ENCODE measurements at regions not wholly inside any gene's neighbourhood (a gene's known extent, or its start where the extent isn't known, plus 50 kb on each side); places are given as distances from the start of the nearest gene placed in this dataset.

DNA sequence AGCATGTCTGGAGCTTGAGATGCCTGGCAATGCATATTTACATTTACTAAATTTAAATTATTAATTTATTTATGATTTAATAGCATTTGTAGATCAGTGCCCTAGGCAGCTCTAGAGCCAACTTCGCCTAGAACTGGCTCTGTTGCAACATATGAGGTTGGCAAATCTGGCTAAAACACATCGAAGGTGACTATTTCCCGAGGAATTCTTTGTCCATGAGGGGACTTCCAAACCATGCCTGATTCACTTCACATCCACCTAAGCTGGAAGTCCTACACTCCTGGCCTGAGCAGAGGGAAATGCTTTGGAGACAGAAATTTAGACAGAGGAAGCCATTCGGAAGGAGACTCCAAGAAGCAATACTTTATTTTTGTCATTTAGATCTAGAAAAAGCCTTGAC lies 211.0 kb upstream of the ARG1 start:
- H3K9me3 ChIP-seq (ENCODE audit: control insufficient read depth, low read depth, low read length): no peaks in the 10 kb centered on the region
- no peaks in the 10 kb centered on the region for H4K20me1 ChIP-seq (ENCODE audit: control insufficient read depth, extremely low read depth, insufficient read depth, low read length)
- no peaks in the 10 kb centered on the region for H3K9me1 ChIP-seq (ENCODE audit: control insufficient read depth, extremely low read depth, insufficient read depth, low read length)
- TF ChIP-seq, protein P1, sequence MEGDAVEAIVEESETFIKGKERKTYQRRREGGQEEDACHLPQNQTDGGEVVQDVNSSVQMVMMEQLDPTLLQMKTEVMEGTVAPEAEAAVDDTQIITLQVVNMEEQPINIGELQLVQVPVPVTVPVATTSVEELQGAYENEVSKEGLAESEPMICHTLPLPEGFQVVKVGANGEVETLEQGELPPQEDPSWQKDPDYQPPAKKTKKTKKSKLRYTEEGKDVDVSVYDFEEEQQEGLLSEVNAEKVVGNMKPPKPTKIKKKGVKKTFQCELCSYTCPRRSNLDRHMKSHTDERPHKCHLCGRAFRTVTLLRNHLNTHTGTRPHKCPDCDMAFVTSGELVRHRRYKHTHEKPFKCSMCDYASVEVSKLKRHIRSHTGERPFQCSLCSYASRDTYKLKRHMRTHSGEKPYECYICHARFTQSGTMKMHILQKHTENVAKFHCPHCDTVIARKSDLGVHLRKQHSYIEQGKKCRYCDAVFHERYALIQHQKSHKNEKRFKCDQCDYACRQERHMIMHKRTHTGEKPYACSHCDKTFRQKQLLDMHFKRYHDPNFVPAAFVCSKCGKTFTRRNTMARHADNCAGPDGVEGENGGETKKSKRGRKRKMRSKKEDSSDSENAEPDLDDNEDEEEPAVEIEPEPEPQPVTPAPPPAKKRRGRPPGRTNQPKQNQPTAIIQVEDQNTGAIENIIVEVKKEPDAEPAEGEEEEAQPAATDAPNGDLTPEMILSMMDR (optimal IDR thresholded peaks at IDR 0.05 in 1 of 3, IDR thresholded peaks at IDR 0.05 in 1 of 3, conservative IDR thresholded peaks at IDR 0.05 in 1 of 3; ENCODE audit: extremely low read depth in 1 of 3, insufficient read depth in 2 of 3, low read length in 3 of 3): no peak
- no peak for TF ChIP-seq EZH2 (IDR thresholded peaks at IDR 0.05; ENCODE audit: low read length)
- dilution Hi-C loops (cut with MboI; ENCODE audit: extremely low pct_ligation_motif_present, low sequenced_read_pairs): no loop called here
- no peaks in the 10 kb centered on the region for H3K4me1 ChIP-seq (ENCODE audit: control insufficient read depth, extremely low read depth, insufficient read depth, low read length)
- H3K27me3 ChIP-seq (ENCODE audit: control insufficient read depth, extremely low read depth, insufficient read depth, low read length): no peaks in the 10 kb centered on the region
- H3K27ac ChIP-seq (ENCODE audit: control insufficient read depth, insufficient read depth, low read length): no peak overlapping the region
- no peak overlapping the region for H3K4me2 ChIP-seq (ENCODE audit: control insufficient read depth, extremely low read depth, insufficient read depth, low read depth, low read length)
- DNase-seq (ENCODE audit: low read depth, low spot score) (no peak), FAIRE-seq (no peak)
- H3K79me2 ChIP-seq (ENCODE audit: control insufficient read depth, insufficient read depth, low read length): no peaks in the 10 kb centered on the region
- no peak overlapping the region for H2AFZ ChIP-seq (ENCODE audit: control insufficient read depth, low read length)
- H3K9ac ChIP-seq (ENCODE audit: control insufficient read depth, extremely low read depth, insufficient read depth, low read length): no peak overlapping the region
- no peaks in the 10 kb centered on the region for H3K36me3 ChIP-seq (ENCODE audit: control insufficient read depth in 2 of 2, extremely low read depth in 1 of 2, insufficient read depth in 2 of 2, low read length in 2 of 2)
- H3K4me3 ChIP-seq (ENCODE audit: control insufficient read depth in 2 of 3, extremely low read depth in 1 of 3, insufficient read depth in 2 of 3, low read depth in 1 of 3, low read length in 3 of 3): no peak overlapping the region

DNA sequence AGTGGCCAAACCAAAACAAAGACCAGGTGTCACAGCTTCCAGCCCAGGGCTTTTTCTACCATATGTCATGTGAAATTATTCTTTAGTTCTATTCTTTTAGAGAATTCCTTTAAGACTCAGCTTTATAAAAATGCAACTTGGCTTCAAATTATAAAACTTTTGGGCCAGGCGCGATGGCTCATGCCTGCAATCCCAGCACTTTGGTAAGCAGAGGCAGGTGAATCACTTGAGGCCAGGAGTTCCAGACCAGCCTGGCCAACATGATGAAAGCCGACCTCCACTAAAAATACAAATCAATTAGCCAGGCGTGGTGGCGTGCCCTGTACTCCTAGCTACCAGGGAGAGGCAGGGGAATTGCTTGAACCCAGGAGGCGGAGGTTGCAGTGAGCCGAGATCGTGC lies 210.3 kb upstream of the ARG1 start:
- Histone ChIP-seq H3K9me1 (ENCODE audit: control insufficient read depth, extremely low read depth, insufficient read depth, low read length) (no peaks in the 10 kb centered on the region), H3K36me3 (ENCODE audit: control insufficient read depth in 2 of 2, extremely low read depth in 1 of 2, insufficient read depth in 2 of 2, low read length in 2 of 2) (no peaks in the 10 kb centered on the region), H3K27me3 (ENCODE audit: control insufficient read depth, extremely low read depth, insufficient read depth, low read length) (no peaks in the 10 kb centered on the region), H3K9me3 (ENCODE audit: control insufficient read depth, low read depth, low read length) (no peaks in the 10 kb centered on the region), H2AFZ (ENCODE audit: control insufficient read depth, low read length) (no peak overlapping the region), H3K79me2 (ENCODE audit: control insufficient read depth, insufficient read depth, low read length) (no peaks in the 10 kb centered on the region), H3K9ac (ENCODE audit: control insufficient read depth, extremely low read depth, insufficient read depth, low read length) (no peak overlapping the region), H3K4me2 (ENCODE audit: control insufficient read depth, extremely low read depth, insufficient read depth, low read depth, low read length) (no peak overlapping the region), H3K4me3 (ENCODE audit: control insufficient read depth in 2 of 3, extremely low read depth in 1 of 3, insufficient read depth in 2 of 3, low read depth in 1 of 3, low read length in 3 of 3) (no peak overlapping the region), H4K20me1 (ENCODE audit: control insufficient read depth, extremely low read depth, insufficient read depth, low read length) (no peaks in the 10 kb centered on the region), H3K4me1 (ENCODE audit: control insufficient read depth, extremely low read depth, insufficient read depth, low read length) (no peaks in the 10 kb centered on the region), H3K27ac (ENCODE audit: control insufficient read depth, insufficient read depth, low read length) (no peak overlapping the region)
- no peak for DNase-seq (ENCODE audit: low read depth, low spot score)
- no peak for FAIRE-seq
- dilution Hi-C loops (cut with MboI; ENCODE audit: extremely low pct_ligation_motif_present, low sequenced_read_pairs): no loop called here
- no peak for TF ChIP-seq EZH2 (IDR thresholded peaks at IDR 0.05; ENCODE audit: low read length)
- TF ChIP-seq, protein P1 (optimal IDR thresholded peaks at IDR 0.05 in 1 of 3, IDR thresholded peaks at IDR 0.05 in 1 of 3, conservative IDR thresholded peaks at IDR 0.05 in 1 of 3; ENCODE audit: extremely low read depth in 1 of 3, insufficient read depth in 2 of 3, low read length in 3 of 3): no peak
